HCT116 (cell line): ENCODE measurements at regions not wholly inside any gene's neighbourhood (a gene's known extent, or its start where the extent isn't known, plus 50 kb on each side); places are given as distances from the start of the nearest gene placed in this dataset.

Experiments
- ATAC-seq: fragments of 200-7000 bp; cut with Tn5 transposase; 2 replicates; pipeline ENCODE4 v1.9.1; 2020; ENCODE audit warnings: mild to moderate bottlenecking, moderate library complexity
- BruUV-seq: library from RNA; stranded (reverse); fragments of 400-500 nt; replicated peaks from 2 replicates; lab custom pipeline; 2021; lab: Mats Ljungman, UMichigan
- CTCF ChIA-PET: fragments of 300-600 bp; sonication (Branson Sonifier 250); formaldehyde crosslinking; loops from one replicate; lab custom pipeline; 2021; ENCODE audit warnings: antibody characterized with exemption; lab: Charles Lee
- POLR2A ChIA-PET: fragments of 300-600, 350-600 bp; sonication (Branson Sonifier 250); formaldehyde crosslinking; loops from one replicate; lab custom pipeline; 2021; ENCODE audit warnings: antibody characterized with exemption; lab: Charles Lee
- RAD21 ChIA-PET, 2 experiments: fragments of 300-600 bp; sonication (Branson Sonifier 250); formaldehyde crosslinking; loops; one replicate each; lab custom pipeline; 2023; ENCODE audit warnings: low total read pairs in 2 of 2; ENCODE audit not compliant: uncharacterized antibody in 2 of 2, unreplicated experiment in 2 of 2, low non-redundant PET in 1 of 2; lab: Charles Lee
- DNase-seq: peaks from one replicate; pipeline ENCODE4 v3.0.0-alpha.2; 2010; ENCODE audit warnings: low read depth, low spot score
- H2AFZ ChIP-seq: fragments of 200-600 bp; shearing (Covaris generic), sonication (generic); 2 replicates; pipeline ENCODE4 v1.6.1; 2017; ENCODE audit warnings: low read depth, mixed run types, mixed read lengths, antibody characterized with exemption, low read length; ENCODE audit not compliant: poor library complexity, severe bottlenecking
- H3K27ac ChIP-seq: 2 replicates; pipeline ENCODE4 v1.5.1; 2012; ENCODE audit warnings: low read depth, low read length
- H3K27me3 ChIP-seq: fragments of 200-600 bp; sonication (generic); 2 replicates; pipeline ENCODE4 v1.6.1; 2016; ENCODE audit warnings: mixed run types, low read length, mixed read lengths; ENCODE audit not compliant: insufficient read depth
- H3K36me3 ChIP-seq, 2 experiments: fragments of 200-500 bp in 1 of 2; fragments of 200-600 bp in 1 of 2; sonication (Bioruptor generic) in 1 of 2; sonication (generic) in 1 of 2; 2 replicates each; pipeline versions ENCODE4 v1.5.1 to v1.6.1; 2014 to 2016; ENCODE audit warnings: low read length in 2 of 2, inconsistent platforms in 1 of 2, mixed read lengths in 1 of 2, mixed run types in 1 of 2; ENCODE audit not compliant: insufficient read depth in 2 of 2, control insufficient read depth in 1 of 2
- H3K4me1 ChIP-seq, 2 experiments: fragments of 200-600 bp in 1 of 2; sonication (generic) in 1 of 2; 2 replicates each; pipeline versions ENCODE4 v1.5.1 to v1.6.1; 2012 to 2017; ENCODE audit warnings: low read length in 2 of 2, inconsistent platforms in 1 of 2, mild to moderate bottlenecking in 1 of 2, mixed read lengths in 1 of 2, mixed run types in 1 of 2, moderate library complexity in 1 of 2; ENCODE audit not compliant: insufficient read depth in 2 of 2, control insufficient read depth in 1 of 2
- H3K4me2 ChIP-seq: fragments of 200-600 bp; sonication (generic); 2 replicates; pipeline ENCODE4 v1.6.1; 2017; ENCODE audit warnings: mixed run types, low read length, mixed read lengths
- H3K4me3 ChIP-seq, 2 experiments: fragments of 200-600 bp in 1 of 2; sonication (generic) in 1 of 2; replicated peaks in 1 of 2; 2 replicates each; pipeline ENCODE4 v1.5.1; 2011 to 2016; ENCODE audit warnings: low read length in 2 of 2, control low read depth in 1 of 2, low read depth in 1 of 2, mild to moderate bottlenecking in 1 of 2, mixed read lengths in 1 of 2, mixed run types in 1 of 2
- H3K79me2 ChIP-seq: fragments of 200-600 bp; sonication (generic); 2 replicates; pipeline ENCODE4 v1.6.1; 2017; ENCODE audit warnings: mild to moderate bottlenecking, mixed run types, low read length, moderate library complexity, mixed read lengths; ENCODE audit not compliant: insufficient read depth
- H3K9ac ChIP-seq: fragments of 200-600 bp; sonication (generic); 2 replicates; pipeline ENCODE4 v1.6.1; 2016; ENCODE audit warnings: low read length, mixed read lengths
- H3K9me2 ChIP-seq: fragments of 200-600 bp; sonication (generic), shearing (Covaris generic); 2 replicates; pipeline ENCODE4 v1.6.1; 2017; ENCODE audit warnings: mixed run types, mild to moderate bottlenecking, moderate library complexity; ENCODE audit not compliant: insufficient read depth
- H3K9me3 ChIP-seq, 2 experiments: fragments of 200-500 bp in 1 of 2; fragments of 200-600 bp in 1 of 2; sonication (Bioruptor generic) in 1 of 2; sonication (generic) in 1 of 2; 2 replicates each; pipeline ENCODE4 v1.6.1; 2014 to 2017; ENCODE audit warnings: low read length in 2 of 2, mixed read lengths in 2 of 2, inconsistent platforms in 1 of 2, low read depth in 1 of 2, mild to moderate bottlenecking in 1 of 2, mixed run types in 1 of 2, moderate library complexity in 1 of 2; ENCODE audit not compliant: control insufficient read depth in 1 of 2, insufficient read depth in 1 of 2
- H4K20me1 ChIP-seq: fragments of 200-600 bp; sonication (generic), shearing (Covaris generic); 2 replicates; pipeline ENCODE4 v1.6.1; 2017; ENCODE audit warnings: mixed run types, mild to moderate bottlenecking, moderate library complexity; ENCODE audit not compliant: insufficient read depth
- ATF3 ChIP-seq: IDR thresholded peaks from 2 replicates; pipeline ENCODE4 v1.6.1; 2012
- CEBPB ChIP-seq: IDR thresholded peaks from 2 replicates; pipeline ENCODE4 v1.6.1; 2012; ENCODE audit warnings: low read depth
- CTCF ChIP-seq, 3 experiments: fragments of 200-600 bp in 1 of 3; sonication (generic) in 1 of 3; IDR thresholded peaks in 2 of 3; conservative IDR thresholded peaks in 1 of 3; 2 replicates each; pipeline ENCODE4 v1.5.1; 2012 to 2017; ENCODE audit warnings: low read depth in 2 of 3, low read length in 2 of 3, antibody characterized with exemption in 1 of 3, borderline replicate concordance in 1 of 3, control low read depth in 1 of 3, mild to moderate bottlenecking in 1 of 3, mixed read lengths in 1 of 3, mixed run types in 1 of 3, moderate library complexity in 1 of 3; ENCODE audit not compliant: insufficient read depth in 1 of 3
- EZH2phosphoT487 ChIP-seq: fragments of 200-600 bp; IDR thresholded peaks from 2 replicates; pipeline ENCODE4 v1.6.1; 2018; ENCODE audit warnings: antibody characterized with exemption, borderline replicate concordance
- FOSL1 ChIP-seq: IDR thresholded peaks from 2 replicates; pipeline ENCODE4 v1.6.1; 2012; ENCODE audit warnings: low read depth
- MAX ChIP-seq: IDR thresholded peaks from 2 replicates; pipeline ENCODE4 v1.6.1; 2012
- POLR2AphosphoS5 ChIP-seq: IDR thresholded peaks from 2 replicates; pipeline ENCODE4 v1.6.1; 2011; ENCODE audit warnings: mild to moderate bottlenecking, low read depth, low read length, moderate library complexity
- RAD21 ChIP-seq: IDR thresholded peaks from 2 replicates; pipeline ENCODE4 v1.6.1; 2012; ENCODE audit warnings: low read depth, mild to moderate bottlenecking
- SRF ChIP-seq: IDR thresholded peaks from 2 replicates; pipeline ENCODE4 v1.6.1; 2012; ENCODE audit warnings: low read depth
- ZNF274 ChIP-seq: fragments of 200-500 bp; sonication (Bioruptor generic); IDR thresholded peaks from 2 replicates; pipeline ENCODE4 v1.6.1; 2014; ENCODE audit warnings: mild to moderate bottlenecking, low read depth, low read length, inconsistent platforms
- intact Hi-C: fragments of 100-400 bp; cut with micrococcal nuclease; formaldehyde crosslinking; loops from 2 replicates; pipeline ENCODE4 v1.10.0; 2022

GRCh38 chr12:34287437-34287836 is 265.1 kb downstream of the ALG10 start:
- H3K9ac ChIP-seq: no peak overlapping the region
- H3K4me3 ChIP-seq: no peak overlapping the region
- H3K9me3 ChIP-seq: peaks cover 2 to 8% of the 10 kb centered on the region in 2 experiments; a peak in 2 of 4 replicates
- no peaks in the 10 kb centered on the region for H3K36me3 ChIP-seq
- H3K27me3 ChIP-seq: no peaks in the 10 kb centered on the region
- RAD21 ChIA-PET: no interaction called here
- CTCF ChIA-PET: no interaction called here
- POLR2A ChIA-PET: no interaction called here
- no peaks in the 10 kb centered on the region for H3K4me1 ChIP-seq
- intact Hi-C loops: no loop called here
- H2AFZ ChIP-seq: no peak overlapping the region
- no peaks in the 10 kb centered on the region for H3K79me2 ChIP-seq
- no peak overlapping the region for H3K27ac ChIP-seq
- no peaks in the 10 kb centered on the region for H3K9me2 ChIP-seq
- no TSS peak for BruUV-seq
- ATAC-seq: no peak
- no peak overlapping the region for H3K4me2 ChIP-seq
- no peak for DNase-seq
- no peaks in the 10 kb centered on the region for H4K20me1 ChIP-seq
- TF ChIP-seq CEBPB (no peak), MAX (no peak), CTCF (IDR thresholded peaks at IDR 0.05 in 2 of 3, conservative IDR thresholded peaks at IDR 0.05 in 1 of 3; ENCODE audit: borderline replicate concordance in 1 of 3, insufficient read depth in 1 of 3, low read depth in 2 of 3, low read length in 2 of 3) (no peak)

GRCh38 chr12:34287986-34288962 is 266.0 kb downstream of the ALG10 start:
- Histone ChIP-seq H3K79me2 (no peaks in the 10 kb centered on the region), H3K27me3 (no peaks in the 10 kb centered on the region), H3K4me2 (no peak overlapping the region), H4K20me1 (no peaks in the 10 kb centered on the region), H3K4me3 (no peak overlapping the region), H3K27ac (no peak overlapping the region), H3K9me2 (no peaks in the 10 kb centered on the region), H3K4me1 (no peaks in the 10 kb centered on the region), H2AFZ (no peak overlapping the region), H3K9me3 (peaks cover 0 to 8% of the 10 kb centered on the region in 2 experiments; a peak in 2 of 4 replicates), H3K36me3 (no peaks in the 10 kb centered on the region), H3K9ac (no peak overlapping the region)
- CTCF ChIA-PET: no interaction called here
- intact Hi-C loops: no loop called here
- no TSS peak for BruUV-seq
- DNase-seq (no peak), ATAC-seq (no peak)
- RAD21 ChIA-PET: no interaction called here
- POLR2A ChIA-PET: no interaction called here
- no peak for TF ChIP-seq RAD21
- no peak for TF ChIP-seq POLR2AphosphoS5
- no peak for TF ChIP-seq CTCF (IDR thresholded peaks at IDR 0.05 in 2 of 3, conservative IDR thresholded peaks at IDR 0.05 in 1 of 3; ENCODE audit: borderline replicate concordance in 1 of 3, insufficient read depth in 1 of 3, low read depth in 2 of 3, low read length in 2 of 3)
- no peak for TF ChIP-seq ZNF274
- TF ChIP-seq EZH2phosphoT487: no peak
- TF ChIP-seq ATF3: no peak
- TF ChIP-seq SRF: no peak
- TF ChIP-seq FOSL1: no peak
